Activated CD4-positive, alpha-beta T cell treated with anti-CD3 and anti-CD28 coated beads, Interleukin-2, amount 10 ng/mL, durations not matched to agents 7 days and 5 days (primary cell): ENCODE measurements at regions not wholly inside any gene's neighbourhood (a gene's known extent, or its start where the extent isn't known, plus 50 kb on each side); places are given as distances from the start of the nearest gene placed in this dataset.

Experiments
- CTCF ChIA-PET: fragments of 350-600 bp; sonication (Branson Sonifier 250); formaldehyde crosslinking; loops from one replicate; lab custom pipeline; 2021; ENCODE audit warnings: antibody characterized with exemption; lab: Charles Lee
- POLR2A ChIA-PET: fragments of 350-600 bp; sonication (Branson Sonifier 250); formaldehyde crosslinking; loops from one replicate; lab custom pipeline; 2021; ENCODE audit warnings: antibody characterized with exemption; lab: Charles Lee
- DNase-seq: peaks from one replicate; pipeline ENCODE4 v3.0.0-alpha.2; 2020
- H3K27ac Mint-ChIP-seq: one replicate; pipeline ENCODE4 v1.8.0; 2021; ENCODE audit warnings: mild to moderate bottlenecking, moderate library complexity, mixed read lengths
- H3K27me3 Mint-ChIP-seq: one replicate; pipeline ENCODE4 v1.8.0; 2021; ENCODE audit warnings: mixed read lengths
- H3K36me3 Mint-ChIP-seq: one replicate; pipeline ENCODE4 v1.8.0; 2021; ENCODE audit warnings: low read depth, mixed read lengths
- H3K4me1 Mint-ChIP-seq: one replicate; pipeline ENCODE4 v1.8.0; 2021; ENCODE audit warnings: mixed read lengths
- H3K4me3 Mint-ChIP-seq: one replicate; pipeline ENCODE4 v1.8.0; 2021; ENCODE audit warnings: mild to moderate bottlenecking, moderate library complexity, mixed read lengths
- H3K9me3 Mint-ChIP-seq: one replicate; pipeline ENCODE4 v1.8.0; 2021; ENCODE audit warnings: mixed read lengths

- H3K36me3 Mint-ChIP-seq = no peaks in the 10 kb centered on the region
- POLR2A ChIA-PET = no interaction called here
- no peak overlapping the region for H3K27ac Mint-ChIP-seq
- no peak for DNase-seq
- no peak overlapping the region for H3K4me3 Mint-ChIP-seq
- no peaks in the 10 kb centered on the region for H3K27me3 Mint-ChIP-seq
- H3K4me1 Mint-ChIP-seq = no peaks in the 10 kb centered on the region
- CTCF ChIA-PET = no interaction called here
- H3K9me3 Mint-ChIP-seq = no peaks in the 10 kb centered on the region
Measured at GRCh38 chr5:8059337-8059736, 190.4 kb downstream of the MTRR start.

GRCh38 chr5:8060235-8060952, 191.4 kb downstream of the MTRR start:
- Mint-ChIP-seq H3K27me3 (no peaks in the 10 kb centered on the region), H3K4me1 (no peaks in the 10 kb centered on the region), H3K4me3 (no peak overlapping the region), H3K36me3 (no peaks in the 10 kb centered on the region), H3K9me3 (no peaks in the 10 kb centered on the region), H3K27ac (no peak overlapping the region)
- DNase-seq = no peak
- ChIA-PET POLR2A (no interaction called here), CTCF (interaction anchor here (0.5 kb wide), 1 partner anchor 1668 kb away, joined by 3 read pairs; no protein-coding TSS in a partner anchor)

- POLR2A ChIA-PET = no interaction called here
- no peak overlapping the region for H3K27ac Mint-ChIP-seq
- H3K27me3 Mint-ChIP-seq = no peaks in the 10 kb centered on the region
- no peak overlapping the region for H3K4me3 Mint-ChIP-seq
- H3K4me1 Mint-ChIP-seq = no peaks in the 10 kb centered on the region
- H3K9me3 Mint-ChIP-seq = no peaks in the 10 kb centered on the region
- DNase-seq = no peak
- CTCF ChIA-PET = no interaction called here
- no peaks in the 10 kb centered on the region for H3K36me3 Mint-ChIP-seq
Measured at GRCh38 chr5:8060953-8061429, 192.0 kb downstream of the MTRR start.

GRCh38 chr5:8062521-8062920, 193.6 kb downstream of the MTRR start:
- CTCF ChIA-PET = no interaction called here
- Mint-ChIP-seq H3K27ac (no peak overlapping the region), H3K9me3 (no peaks in the 10 kb centered on the region), H3K4me3 (no peak overlapping the region), H3K27me3 (no peaks in the 10 kb centered on the region), H3K4me1 (no peaks in the 10 kb centered on the region), H3K36me3 (no peaks in the 10 kb centered on the region)
- POLR2A ChIA-PET = no interaction called here
- DNase-seq = no peak

- no peak for DNase-seq
- H3K27ac Mint-ChIP-seq = no peak overlapping the region
- H3K36me3 Mint-ChIP-seq = no peaks in the 10 kb centered on the region
- CTCF ChIA-PET = no interaction called here
- POLR2A ChIA-PET = no interaction called here
- H3K4me1 Mint-ChIP-seq = no peaks in the 10 kb centered on the region
- H3K27me3 Mint-ChIP-seq = no peaks in the 10 kb centered on the region
- no peaks in the 10 kb centered on the region for H3K9me3 Mint-ChIP-seq
- no peak overlapping the region for H3K4me3 Mint-ChIP-seq
Measured at GRCh38 chr5:8068078-8068477, 199.1 kb downstream of the MTRR start.

- CTCF ChIA-PET = no interaction called here
- POLR2A ChIA-PET = no interaction called here
- H3K27me3 Mint-ChIP-seq = no peaks in the 10 kb centered on the region
- no peaks in the 10 kb centered on the region for H3K9me3 Mint-ChIP-seq
- DNase-seq = no peak
- no peaks in the 10 kb centered on the region for H3K4me1 Mint-ChIP-seq
- H3K27ac Mint-ChIP-seq = no peak overlapping the region
- H3K4me3 Mint-ChIP-seq = no peak overlapping the region
- no peaks in the 10 kb centered on the region for H3K36me3 Mint-ChIP-seq
Measured at GRCh38 chr5:8070138-8070537, 201.2 kb downstream of the MTRR start.

- Mint-ChIP-seq H3K9me3 (no peaks in the 10 kb centered on the region), H3K4me3 (no peak overlapping the region), H3K36me3 (no peaks in the 10 kb centered on the region), H3K27ac (no peak overlapping the region), H3K4me1 (no peaks in the 10 kb centered on the region), H3K27me3 (no peaks in the 10 kb centered on the region)
- ChIA-PET POLR2A (no interaction called here), CTCF (no interaction called here)
- DNase-seq = no peak
Measured at GRCh38 chr5:8079056-8079455, 210.1 kb downstream of the MTRR start.

- DNase-seq = no peak
- Mint-ChIP-seq H3K36me3 (no peaks in the 10 kb centered on the region), H3K27me3 (no peaks in the 10 kb centered on the region), H3K4me3 (no peak overlapping the region), H3K4me1 (no peaks in the 10 kb centered on the region), H3K9me3 (no peaks in the 10 kb centered on the region), H3K27ac (no peak overlapping the region)
- ChIA-PET POLR2A (no interaction called here), CTCF (no interaction called here)
Measured at GRCh38 chr5:8081179-8081578, 212.2 kb downstream of the MTRR start.

- no peaks in the 10 kb centered on the region for H3K27me3 Mint-ChIP-seq
- no peaks in the 10 kb centered on the region for H3K4me1 Mint-ChIP-seq
- H3K9me3 Mint-ChIP-seq = peaks cover 8% of the 10 kb centered on the region
- ChIA-PET POLR2A (no interaction called here), CTCF (no interaction called here)
- no peaks in the 10 kb centered on the region for H3K36me3 Mint-ChIP-seq
- no peak overlapping the region for H3K27ac Mint-ChIP-seq
- DNase-seq = no peak
- H3K4me3 Mint-ChIP-seq = no peak overlapping the region
Measured at GRCh38 chr5:8093669-8094068, 224.7 kb downstream of the MTRR start.

GRCh38 chr5:8094304-8094703, 225.4 kb downstream of the MTRR start:
- no peak for DNase-seq
- POLR2A ChIA-PET = no interaction called here
- H3K36me3 Mint-ChIP-seq = no peaks in the 10 kb centered on the region
- H3K4me3 Mint-ChIP-seq = no peak overlapping the region
- H3K27ac Mint-ChIP-seq = no peak overlapping the region
- CTCF ChIA-PET = interaction anchor here (0.6 kb wide), 2 partner anchors 67 to 264 kb away, joined by 3 read pairs; no protein-coding TSS in a partner anchor
- no peaks in the 10 kb centered on the region for H3K4me1 Mint-ChIP-seq
- peaks cover 8% of the 10 kb centered on the region for H3K9me3 Mint-ChIP-seq
- no peaks in the 10 kb centered on the region for H3K27me3 Mint-ChIP-seq

GRCh38 chr5:8097146-8097545, 228.2 kb downstream of the MTRR start:
- no peaks in the 10 kb centered on the region for H3K36me3 Mint-ChIP-seq
- ChIA-PET POLR2A (no interaction called here), CTCF (no interaction called here)
- H3K4me1 Mint-ChIP-seq = no peaks in the 10 kb centered on the region
- no peaks in the 10 kb centered on the region for H3K27me3 Mint-ChIP-seq
- H3K9me3 Mint-ChIP-seq = peaks cover under 1% of the 10 kb centered on the region
- DNase-seq = no peak
- no peak overlapping the region for H3K4me3 Mint-ChIP-seq
- no peak overlapping the region for H3K27ac Mint-ChIP-seq

- H3K36me3 Mint-ChIP-seq = no peaks in the 10 kb centered on the region
Measured at GRCh38 chr5:8098081-8098480, 229.1 kb downstream of the MTRR start.

GRCh38 chr5:8102714-8103113, 233.8 kb downstream of the MTRR start:
- Mint-ChIP-seq H3K27me3 (no peaks in the 10 kb centered on the region), H3K4me3 (no peak overlapping the region), H3K27ac (no peak overlapping the region), H3K4me1 (no peaks in the 10 kb centered on the region), H3K36me3 (no peaks in the 10 kb centered on the region), H3K9me3 (no peaks in the 10 kb centered on the region)
- POLR2A ChIA-PET = no interaction called here
- CTCF ChIA-PET = no interaction called here
- DNase-seq = no peak

More at GRCh38 chr5:8098081-8098480, 229.1 kb downstream of the MTRR start:
- Mint-ChIP-seq H3K27ac (no peak overlapping the region), H3K4me1 (no peaks in the 10 kb centered on the region), H3K9me3 (no peaks in the 10 kb centered on the region), H3K27me3 (no peaks in the 10 kb centered on the region), H3K4me3 (no peak overlapping the region)
- ChIA-PET POLR2A (no interaction called here), CTCF (no interaction called here)
- no peak for DNase-seq
